GM19239 (cell line): ENCODE measurements at regions not wholly inside any gene's neighbourhood (a gene's known extent, or its start where the extent isn't known, plus 50 kb on each side); places are given as distances from the start of the nearest gene placed in this dataset.

Source experiments
- DNase-seq: peaks from one replicate; pipeline ENCODE4 v3.0.0; 2011; ENCODE audit warnings: low spot score; ENCODE audit not compliant: insufficient read length
- FAIRE-seq: peaks from 2 replicates; lab custom pipeline; 2011; peaks lifted over from hg19 to GRCh38; lab: Jason Lieb, UNC

DNA sequence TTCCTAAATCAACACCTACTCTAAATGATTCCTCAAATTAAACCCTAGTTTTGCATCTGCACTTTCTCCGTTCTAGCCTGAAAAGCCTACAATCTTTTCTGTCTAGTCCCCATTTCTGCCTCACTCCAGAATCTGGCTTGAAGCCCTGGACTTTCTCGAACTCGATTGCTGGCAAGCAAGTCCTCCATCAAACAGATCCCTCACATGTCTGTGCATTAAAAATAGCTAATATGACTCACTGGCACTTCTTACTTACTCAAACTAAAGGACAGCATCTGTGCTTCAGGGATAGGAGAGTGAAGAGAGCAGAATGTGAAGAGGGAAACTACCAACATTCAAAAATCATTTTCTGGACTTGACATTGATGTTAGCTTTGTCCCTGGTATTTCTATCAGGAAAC is 51.8 kb upstream of the CXADR start:
- DNase-seq (no peak), FAIRE-seq (no peak)

DNA sequence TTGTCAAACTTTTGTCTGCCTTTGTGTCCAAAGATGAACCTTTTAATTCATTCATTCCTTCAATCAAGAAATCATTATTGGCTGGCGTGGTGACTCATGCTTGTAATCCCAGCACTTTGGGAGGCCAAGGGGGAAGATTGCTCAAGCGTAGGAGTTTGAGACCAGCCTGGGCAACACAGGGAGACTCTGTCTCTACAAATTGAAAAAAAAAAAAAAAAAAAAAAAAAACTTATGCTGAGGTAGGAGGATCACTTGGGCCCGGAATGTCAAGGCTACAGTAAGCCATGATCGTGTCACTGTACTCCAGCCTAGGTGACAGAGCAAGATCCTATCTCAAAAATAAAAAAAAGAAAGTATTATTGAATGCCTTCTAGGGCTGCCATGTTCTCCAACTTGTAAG is 51.3 kb upstream of the CXADR start:
- no peak for FAIRE-seq

DNA sequence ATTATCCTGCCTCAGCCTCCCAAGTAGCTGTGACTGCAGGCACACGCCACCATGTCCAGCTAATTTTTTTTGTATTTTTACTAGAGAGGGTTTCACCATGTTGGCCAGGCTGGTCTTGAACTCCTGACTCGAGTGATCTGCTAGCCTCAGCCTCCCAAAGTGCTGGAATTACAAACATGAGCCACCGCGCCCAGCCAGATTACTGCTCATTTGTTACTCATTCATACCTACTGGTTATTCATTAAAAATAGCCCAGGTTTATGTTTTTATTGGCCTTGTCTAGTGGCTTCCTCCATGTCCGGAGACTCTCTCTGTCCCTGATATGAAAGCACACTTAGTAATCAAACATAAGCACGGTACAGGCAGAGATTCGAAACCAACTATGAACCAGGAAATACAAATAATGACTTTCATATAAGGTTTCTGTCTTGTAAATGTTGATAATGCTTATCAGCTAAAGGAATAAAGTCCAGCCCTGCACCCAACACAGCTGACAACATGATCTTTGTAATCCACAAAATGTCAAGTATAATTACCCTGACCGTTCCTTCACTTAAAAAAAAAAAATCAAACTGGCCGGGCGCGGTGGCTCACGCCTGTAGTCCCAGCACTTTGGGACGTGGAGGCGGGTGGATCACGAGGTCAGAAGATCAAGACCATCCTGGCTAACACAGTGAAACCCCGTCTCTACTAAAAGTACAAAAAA is 50.4 kb upstream of the CXADR start:
- DNase-seq (no peak), FAIRE-seq (no peak)

More for the DNA sequence above, 51.3 kb upstream of the CXADR start:
- DNase-seq, result no peak
